ENCODE measurements at regions not wholly inside any gene's neighbourhood (a gene's known extent, or its start where the extent isn't known, plus 50 kb on each side); places are given as distances from the start of the nearest gene placed in this dataset.
"Not testable (repeated sequence)": the region's sequence is repeated elsewhere in the genome, so short reads cannot be mapped to it uniquely, and the experiment has no call there.

- DNase-seq = no peak
Observed at GRCh38 chr5:162638849-162639248, 571.3 kb downstream of the GABRG2 start.

GRCh38 chr5:162641142-162641813, 573.7 kb downstream of the GABRG2 start:
- no peak for DNase-seq

- no peak for DNase-seq
Observed at GRCh38 chr5:162654661-162655405, 587.3 kb downstream of the GABRG2 start.

- DNase-seq = no peak
Observed at GRCh38 chr5:162657076-162657475, 589.5 kb downstream of the GABRG2 start.

GRCh38 chr5:162664846-162665245, 597.3 kb downstream of the GABRG2 start:
- DNase-seq = no peak

GRCh38 chr5:162668926-162669325, 601.4 kb downstream of the GABRG2 start:
- DNase-seq = no peak

GRCh38 chr5:162672061-162672460, 604.5 kb downstream of the GABRG2 start:
- no peak for DNase-seq

- DNase-seq = no peak
Observed at GRCh38 chr5:162683284-162683683, 615.7 kb downstream of the GABRG2 start.

- no peak for DNase-seq
Observed at GRCh38 chr5:162684145-162684544, 616.6 kb downstream of the GABRG2 start.

- DNase-seq = no peak
Observed at GRCh38 chr5:162685302-162685701, 617.7 kb downstream of the GABRG2 start.

- not testable (repeated sequence) for DNase-seq
Observed at GRCh38 chr5:162696272-162696671, 628.7 kb downstream of the GABRG2 start.

- DNase-seq = no peak
Observed at GRCh38 chr5:162699361-162699760, 631.8 kb downstream of the GABRG2 start.

- no peak for DNase-seq
Observed at GRCh38 chr5:162703914-162704313, 636.3 kb downstream of the GABRG2 start.

- no peak for DNase-seq
Observed at GRCh38 chr5:162711244-162711643, 643.7 kb downstream of the GABRG2 start.

- DNase-seq = no peak
Observed at GRCh38 chr5:162719720-162720119, 652.1 kb downstream of the GABRG2 start.

- no peak for DNase-seq
Observed at GRCh38 chr5:162721125-162721524, 653.6 kb downstream of the GABRG2 start.

GRCh38 chr5:162752612-162753011, 684.8 kb upstream of the CCNG1 start:
- no peak for DNase-seq

- DNase-seq = no peak
Observed at GRCh38 chr5:162762119-162762518, 675.3 kb upstream of the CCNG1 start.

- DNase-seq = no peak
Observed at GRCh38 chr5:162769019-162769418, 668.4 kb upstream of the CCNG1 start.

GRCh38 chr5:162785673-162786072, 651.7 kb upstream of the CCNG1 start:
- DNase-seq = no peak

GRCh38 chr5:162786234-162786633, 651.2 kb upstream of the CCNG1 start:
- no peak for DNase-seq

GRCh38 chr5:162796507-162796906, 640.9 kb upstream of the CCNG1 start:
- DNase-seq = no peak

- no peak for DNase-seq
Observed at GRCh38 chr5:162800301-162800700, 637.1 kb upstream of the CCNG1 start.

GRCh38 chr5:162801235-162801634, 636.2 kb upstream of the CCNG1 start:
- no peak for DNase-seq

GRCh38 chr5:162806195-162806594, 631.2 kb upstream of the CCNG1 start:
- no peak for DNase-seq

Measured in NCI-H226 (cell line).